Hepatocyte (in vitro differentiated cells): ENCODE measurements at regions not wholly inside any gene's neighbourhood (a gene's known extent, or its start where the extent isn't known, plus 50 kb on each side); places are given as distances from the start of the nearest gene placed in this dataset.

Source experiments
- CTCF ChIP-seq: fragments of 200-600 bp; sonication (generic); IDR thresholded peaks from 2 replicates; pipeline ENCODE4 v1.5.1; 2016; ENCODE audit warnings: antibody characterized with exemption, mild to moderate bottlenecking; ENCODE audit not compliant: poor library complexity
- EZH2phosphoT487 ChIP-seq: fragments of 200-600 bp; sonication (generic); IDR thresholded peaks from one replicate; pipeline ENCODE4 v1.6.1; 2018; ENCODE audit warnings: antibody characterized with exemption, mild to moderate bottlenecking, low read depth, moderate library complexity; ENCODE audit not compliant: unreplicated experiment, severe bottlenecking

GRCh38 chr1:72885841-72886240 lies 603.5 kb upstream of the NEGR1 start:
- TF ChIP-seq CTCF (no peak), EZH2phosphoT487 (no peak)
